AG20443 (cell line): ENCODE measurements at regions not wholly inside any gene's neighbourhood (a gene's known extent, or its start where the extent isn't known, plus 50 kb on each side); places are given as distances from the start of the nearest gene placed in this dataset.
"Not testable (repeated sequence)": the region's sequence is repeated elsewhere in the genome, so short reads cannot be mapped to it uniquely, and the experiment has no call there.

ENCODE experiments used
- DNase-seq: peaks from one replicate; pipeline ENCODE4 v3.0.0; 2012; ENCODE audit warnings: low spot score, mixed read lengths

GRCh38 chr4:187065396-187065795 is 341.7 kb upstream of the FAT1 start:
- DNase-seq, result no peak

- DNase-seq, result no peak
These were observed 342.1 kb upstream of the FAT1 start for GRCh38 chr4:187065806-187066205.

GRCh38 chr4:187069398-187069797 is 345.7 kb upstream of the FAT1 start:
- no peak for DNase-seq

- DNase-seq, result no peak
These were observed 346.5 kb upstream of the FAT1 start for GRCh38 chr4:187070158-187070557.

GRCh38 chr4:187070740-187071139 is 347.1 kb upstream of the FAT1 start:
- DNase-seq, result no peak

GRCh38 chr4:187071946-187072600 is 348.4 kb upstream of the FAT1 start:
- no peak for DNase-seq

- no peak for DNase-seq
These were observed 350.2 kb upstream of the FAT1 start for GRCh38 chr4:187073820-187074219.

GRCh38 chr4:187075514-187075913 is 351.9 kb upstream of the FAT1 start:
- no peak for DNase-seq

- DNase-seq, result no peak
These were observed 354.2 kb upstream of the FAT1 start for GRCh38 chr4:187077744-187078401.

GRCh38 chr4:187084701-187085100 is 361.0 kb upstream of the FAT1 start:
- DNase-seq, result no peak

- DNase-seq, result no peak
These were observed 361.7 kb upstream of the FAT1 start for GRCh38 chr4:187085339-187085738.

GRCh38 chr4:187086151-187086550 is 362.5 kb upstream of the FAT1 start:
- no peak for DNase-seq

- DNase-seq, result no peak
These were observed 364.6 kb upstream of the FAT1 start for GRCh38 chr4:187088070-187088799.

- DNase-seq, result no peak
These were observed 366.7 kb upstream of the FAT1 start for GRCh38 chr4:187090401-187090800.

- not testable (repeated sequence) for DNase-seq
These were observed 367.2 kb upstream of the FAT1 start for GRCh38 chr4:187090832-187091231.

- DNase-seq, result no peak
These were observed 370.5 kb upstream of the FAT1 start for GRCh38 chr4:187094144-187094543.

GRCh38 chr4:187098429-187098828 is 374.8 kb upstream of the FAT1 start:
- no peak for DNase-seq

GRCh38 chr4:187103351-187103750 is 379.7 kb upstream of the FAT1 start:
- DNase-seq, result no peak

- DNase-seq, result no peak
These were observed 385.2 kb upstream of the FAT1 start for GRCh38 chr4:187108845-187109244.

- no peak for DNase-seq
These were observed 386.0 kb upstream of the FAT1 start for GRCh38 chr4:187109636-187110035.

- DNase-seq, result no peak
These were observed 394.5 kb upstream of the FAT1 start for GRCh38 chr4:187118166-187118565.

- no peak for DNase-seq
These were observed 395.0 kb upstream of the FAT1 start for GRCh38 chr4:187118602-187119120.

GRCh38 chr4:187124331-187124730 is 400.7 kb upstream of the FAT1 start:
- no peak for DNase-seq
